ENCODE measurements at regions not wholly inside any gene's neighbourhood (a gene's known extent, or its start where the extent isn't known, plus 50 kb on each side); places are given as distances from the start of the nearest gene placed in this dataset.

DNA sequence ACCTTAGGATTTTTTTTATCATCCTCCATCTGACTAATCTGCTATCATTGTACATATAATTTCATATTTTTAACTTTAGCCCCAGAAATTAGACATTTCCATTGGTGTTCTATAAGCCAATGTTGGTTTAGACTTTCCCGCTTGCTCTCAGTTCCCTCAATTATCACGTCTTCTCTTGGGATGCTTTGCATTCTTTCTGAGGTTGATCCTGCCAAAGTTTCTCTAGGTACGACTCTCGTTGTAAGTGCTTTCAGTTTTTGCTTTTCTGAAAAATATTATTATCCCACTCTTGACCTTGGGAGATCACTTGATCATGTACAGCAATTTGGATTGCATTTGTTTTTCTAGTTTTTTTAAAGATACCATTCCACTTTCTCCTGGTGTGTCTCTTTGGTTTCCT lies 270.2 kb downstream of the IRS2 start:
- DNase-seq (ENCODE audit: low spot score): no peak

DNA sequence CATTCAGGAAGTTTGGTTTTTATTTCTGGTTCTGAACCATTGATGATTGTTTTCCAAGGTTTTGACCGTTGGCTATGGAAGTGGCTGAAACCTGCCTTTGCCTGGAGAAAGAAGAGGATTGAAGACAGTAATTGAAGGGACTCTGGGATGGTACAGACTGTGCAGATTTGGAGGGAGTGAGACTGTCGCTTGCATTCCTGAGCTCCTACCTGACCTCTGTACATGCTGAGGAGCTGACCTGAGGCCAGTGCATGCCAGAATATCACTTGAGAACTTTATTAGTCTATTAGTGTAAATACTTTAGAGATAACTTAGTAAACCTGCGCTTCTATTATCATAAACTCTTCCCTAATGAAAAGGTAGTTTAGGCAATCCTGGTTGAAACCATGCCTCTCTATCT lies 276.4 kb downstream of the IRS2 start:
- DNase-seq (ENCODE audit: low spot score): no peak

DNA sequence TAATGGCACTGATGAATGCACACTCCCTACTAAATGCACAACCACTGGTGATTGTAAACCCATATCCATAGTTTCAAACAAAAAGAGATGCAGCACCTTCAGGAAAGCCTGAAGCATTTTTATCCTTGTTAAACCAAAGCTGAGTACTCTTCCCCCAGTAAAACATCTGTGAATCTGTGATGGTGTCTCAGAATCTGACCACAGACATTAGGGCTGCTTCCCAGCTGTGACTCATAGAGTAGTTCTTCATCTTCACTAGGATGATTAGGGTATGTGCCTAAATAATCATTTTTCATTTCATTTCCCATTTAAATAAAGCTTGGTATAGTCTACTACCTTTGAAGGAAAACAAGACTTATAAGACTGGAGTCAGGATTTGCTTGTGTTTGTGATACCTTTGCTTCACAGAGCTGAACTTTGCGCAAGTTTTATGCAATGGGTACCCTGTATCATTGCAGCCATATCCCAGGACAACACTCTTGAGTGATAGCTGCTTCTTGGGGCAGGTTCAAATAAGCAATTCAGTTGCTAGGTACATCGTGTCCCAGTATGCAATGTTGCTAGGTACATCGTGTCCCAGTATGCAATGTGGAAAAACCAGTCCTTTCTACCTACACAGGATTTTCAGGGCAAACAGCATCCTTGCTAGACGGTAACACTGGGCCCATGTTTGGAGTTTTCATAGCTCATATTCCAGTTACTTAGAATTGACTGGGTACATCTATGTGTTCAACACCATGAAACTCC lies 277.1 kb downstream of the IRS2 start:
- DNase-seq (ENCODE audit: low spot score): no peak

DNA sequence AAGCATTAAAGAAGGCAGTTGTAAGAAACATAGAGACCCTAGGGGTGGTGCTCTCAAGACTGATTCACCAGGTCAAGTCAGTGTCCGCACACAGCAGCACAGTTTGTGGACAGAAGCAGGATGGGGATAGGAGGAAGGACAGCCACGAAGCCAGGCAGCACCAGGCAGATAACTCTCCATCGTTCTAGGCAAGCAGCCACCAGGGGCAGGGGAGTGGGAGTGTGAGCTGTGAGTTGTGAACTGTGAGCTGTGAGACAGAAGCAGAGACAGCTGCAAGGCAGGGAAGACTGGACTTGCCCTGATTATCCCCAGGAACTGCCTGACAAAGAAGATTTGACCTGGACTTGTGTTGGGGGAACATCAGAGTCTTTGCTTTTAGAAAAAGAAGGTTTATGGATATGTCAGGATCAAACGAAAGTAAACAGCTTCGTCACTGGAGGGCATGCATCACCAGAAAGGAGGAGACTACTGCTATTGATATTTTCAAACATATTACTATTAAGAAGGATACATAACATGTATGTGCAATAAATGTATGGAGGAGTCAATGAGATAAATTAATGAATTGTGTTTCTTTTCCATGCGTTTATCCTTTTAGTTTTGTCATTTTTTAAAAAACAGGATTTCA lies 286.1 kb downstream of the IRS2 start:
- no peak for DNase-seq (ENCODE audit: low spot score)

DNA sequence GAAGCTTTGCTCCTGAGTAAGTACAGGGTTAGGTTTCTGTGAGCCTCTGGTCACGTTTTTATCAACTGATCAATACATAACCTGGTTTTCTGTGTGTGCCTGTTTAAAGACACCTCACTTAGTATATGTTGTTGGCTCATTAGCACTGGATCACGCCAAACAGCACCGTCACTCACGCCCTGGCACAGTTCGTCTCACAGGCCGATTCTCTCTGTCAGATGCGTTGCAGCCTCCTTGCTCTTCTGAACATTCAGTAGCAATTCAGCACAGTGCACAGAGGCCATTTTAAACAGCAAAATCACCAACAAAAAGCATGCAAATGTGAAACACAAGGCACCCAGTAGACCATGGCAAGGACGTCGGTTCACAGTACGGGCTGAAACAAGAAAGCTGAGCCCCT lies 288.5 kb downstream of the IRS2 start:
- no peak for DNase-seq (ENCODE audit: low spot score)

DNA sequence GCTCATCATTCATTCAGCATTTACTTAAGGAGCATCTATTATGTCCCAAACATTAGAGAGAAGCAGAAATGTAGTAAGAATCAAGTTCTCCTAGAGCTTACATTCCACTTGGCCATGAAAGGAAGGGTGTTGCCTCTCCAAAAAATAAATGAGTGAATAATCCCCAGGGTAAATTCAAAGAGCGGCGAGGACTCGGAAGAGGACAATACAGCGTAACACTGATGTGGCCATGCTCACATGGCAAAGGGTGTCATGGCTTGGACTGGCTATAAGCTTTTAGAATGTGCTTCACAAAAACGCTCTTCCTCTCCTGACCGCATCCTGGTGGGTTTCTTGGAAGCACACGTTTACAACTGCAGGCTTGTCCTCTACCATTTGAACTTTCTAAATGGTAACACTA lies 290.2 kb downstream of the IRS2 start:
- DNase-seq (ENCODE audit: low spot score): no peak

DNA sequence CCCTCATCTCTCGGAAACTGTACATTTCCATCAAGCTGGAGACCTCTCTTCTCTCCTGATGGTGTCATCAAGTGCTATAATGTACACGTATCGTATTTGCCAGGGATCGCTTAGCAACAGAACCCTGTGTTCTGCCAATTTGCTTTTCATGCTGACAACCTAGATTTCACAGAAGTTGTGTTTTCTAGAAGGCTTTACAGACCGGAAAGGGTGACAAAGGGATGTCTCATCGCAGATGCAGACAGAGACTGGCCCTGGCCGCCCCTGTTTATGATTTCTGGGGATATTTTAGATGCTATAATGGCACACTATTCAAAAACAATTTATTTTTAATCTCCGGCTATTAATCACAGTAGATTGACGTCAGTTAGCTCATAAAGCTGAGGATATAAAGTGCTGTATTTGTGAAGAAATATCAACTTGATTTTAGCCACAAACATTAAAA lies 291.4 kb downstream of the IRS2 start:
- no peak for DNase-seq (ENCODE audit: low spot score)

DNA sequence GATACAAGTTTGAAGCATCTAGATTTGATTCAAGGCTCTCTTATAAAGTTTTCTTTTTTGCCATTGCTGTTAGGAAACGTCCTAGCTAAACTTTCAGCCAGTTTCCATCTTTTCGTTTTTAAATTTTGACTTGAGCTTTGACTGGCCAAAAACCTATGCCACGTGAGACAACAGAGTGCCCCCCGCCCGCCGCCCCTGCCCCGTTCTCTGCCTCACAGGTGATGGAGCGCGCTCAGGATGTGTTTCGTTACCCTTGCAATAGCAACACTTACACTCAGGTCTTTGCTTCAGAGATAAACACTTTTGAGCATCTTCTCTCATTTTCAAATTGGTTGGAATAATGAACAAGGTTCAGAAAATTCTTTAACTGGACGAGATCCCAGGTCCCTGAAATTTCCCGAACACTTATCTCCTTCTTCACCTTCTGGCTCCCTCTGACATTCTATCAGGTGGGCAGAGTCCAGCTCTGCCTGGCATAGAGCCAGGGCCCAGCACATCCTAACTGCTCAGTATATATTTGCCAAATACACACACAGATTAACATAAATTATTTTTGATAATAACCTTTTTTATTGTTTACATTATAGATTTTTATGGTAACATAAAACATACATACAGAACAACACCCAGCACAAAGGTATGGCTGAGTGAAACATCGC lies 301.1 kb downstream of the IRS2 start:
- no peak for DNase-seq (ENCODE audit: low spot score)

DNA sequence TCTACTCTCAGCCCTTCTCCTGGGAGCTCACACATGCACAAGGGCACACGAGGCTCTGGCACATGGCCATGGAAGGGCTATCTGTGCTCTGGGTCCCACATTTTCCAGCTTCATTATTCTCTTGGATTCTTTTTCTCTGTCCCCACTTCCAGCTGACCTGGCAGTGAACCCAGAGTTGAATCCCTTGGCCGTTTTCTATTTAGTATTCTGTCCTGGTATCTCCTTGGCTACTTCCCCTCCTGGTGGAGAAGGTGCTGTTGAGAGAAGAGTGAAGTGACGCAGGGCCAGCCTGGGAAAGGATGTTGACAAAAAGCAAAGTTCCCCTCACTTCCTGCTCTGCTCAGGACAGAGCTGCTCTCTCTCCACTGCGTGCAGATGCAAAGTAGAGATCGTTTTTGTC lies 303.1 kb downstream of the IRS2 start:
- DNase-seq (ENCODE audit: low spot score): no peak

DNA sequence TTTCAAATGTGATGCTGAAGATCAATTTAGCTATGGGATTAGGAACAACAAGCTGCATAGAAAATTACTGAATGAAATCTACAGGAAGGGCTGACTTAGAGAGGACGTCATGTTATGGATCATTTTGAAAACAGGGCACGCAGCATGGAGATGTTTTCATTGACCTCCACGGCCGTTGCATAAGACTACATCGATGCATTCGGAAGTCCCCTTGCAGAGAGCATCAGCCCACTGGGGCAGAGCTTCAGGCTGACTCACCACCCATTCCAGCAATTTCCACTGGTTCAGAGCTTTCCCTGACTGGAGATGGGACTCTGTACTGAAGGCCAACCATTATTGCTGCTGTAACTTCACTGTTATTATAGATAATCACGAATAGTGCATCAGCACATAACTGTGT lies 305.3 kb downstream of the IRS2 start:
- no peak for DNase-seq (ENCODE audit: low spot score)

DNA sequence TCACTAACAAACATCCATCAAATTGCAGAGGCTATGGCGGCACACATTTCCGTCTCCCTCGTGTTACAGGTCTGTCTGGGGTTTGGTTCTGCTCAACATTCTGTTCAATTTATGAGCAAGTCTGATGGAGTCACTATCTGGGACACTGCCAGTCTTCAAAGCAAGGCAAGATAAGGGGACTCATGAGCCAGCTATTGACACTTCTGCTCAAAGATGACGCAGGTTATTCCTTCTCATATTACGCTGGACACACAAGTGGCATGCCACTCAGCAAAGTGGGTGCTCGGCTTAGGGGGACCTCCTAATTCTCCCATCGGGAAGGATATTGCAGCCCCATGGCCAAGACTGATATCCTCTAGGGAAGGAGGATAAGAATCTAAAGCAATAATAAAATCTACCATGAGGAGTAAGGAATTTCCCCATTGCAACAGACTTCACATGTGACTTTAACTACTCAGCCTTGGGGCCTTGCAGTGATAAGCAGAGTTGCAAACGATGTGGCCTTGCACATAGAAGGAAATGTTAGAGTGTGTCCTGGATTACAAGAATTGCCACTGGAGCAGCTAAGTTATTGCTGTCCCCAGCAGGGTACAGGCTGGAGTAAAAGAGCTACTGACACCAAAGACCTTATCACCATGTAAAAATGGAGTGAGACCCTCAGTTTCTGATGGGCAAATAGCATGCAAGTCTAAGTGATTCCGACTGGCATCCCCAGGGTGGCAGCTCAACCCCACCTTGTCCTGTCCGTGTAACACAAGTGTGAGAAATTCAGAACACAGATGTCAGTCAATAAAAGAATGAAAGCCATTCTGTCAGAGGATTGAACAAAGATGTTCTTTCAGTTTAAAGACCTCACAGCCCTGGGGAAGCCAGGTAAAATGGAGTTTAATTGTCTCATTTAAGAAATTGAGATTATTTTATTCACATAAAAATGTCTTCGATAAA lies 306.1 kb downstream of the IRS2 start:
- no peak for DNase-seq (ENCODE audit: low spot score)

DNA sequence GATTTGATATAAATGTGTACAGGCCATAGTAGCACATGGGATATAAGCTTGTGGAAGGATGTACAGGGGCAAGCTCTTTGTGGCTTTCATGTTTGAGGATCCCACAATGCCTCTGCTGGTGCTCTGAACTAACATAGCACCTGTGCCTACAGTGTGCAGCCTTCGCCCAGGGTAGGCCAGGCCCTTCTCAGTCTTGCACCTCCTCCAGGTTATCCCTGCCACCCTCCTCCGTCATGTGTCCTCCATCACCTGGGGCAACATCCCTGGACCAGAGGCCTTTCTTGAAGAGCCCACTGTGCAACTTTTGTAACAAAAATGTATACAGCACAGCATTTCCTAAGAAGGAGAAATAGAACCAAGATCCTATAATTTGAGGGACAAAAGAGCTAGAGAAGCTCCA lies 306.8 kb downstream of the IRS2 start:
- no peak for DNase-seq (ENCODE audit: low spot score)

DNA sequence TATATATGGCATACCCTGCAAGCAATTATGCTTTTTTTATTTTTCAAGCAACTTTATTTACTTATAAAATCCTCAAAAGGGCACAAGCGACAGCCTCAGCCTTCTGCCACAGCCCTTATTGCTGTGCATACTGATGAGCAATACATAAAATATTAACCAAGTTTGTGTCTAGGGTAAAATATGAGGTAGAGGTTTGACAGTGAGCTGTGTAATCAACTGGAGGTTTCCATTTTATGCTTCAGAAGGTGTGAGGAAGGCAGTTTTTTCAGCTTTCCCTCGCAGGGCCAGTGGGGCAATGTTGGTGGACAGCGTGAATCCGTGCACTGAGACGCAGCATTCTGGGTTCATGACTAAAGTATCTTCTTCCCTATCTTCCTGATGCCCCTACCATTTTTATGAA lies 310.4 kb downstream of the IRS2 start:
- no peak for DNase-seq (ENCODE audit: low spot score)

DNA sequence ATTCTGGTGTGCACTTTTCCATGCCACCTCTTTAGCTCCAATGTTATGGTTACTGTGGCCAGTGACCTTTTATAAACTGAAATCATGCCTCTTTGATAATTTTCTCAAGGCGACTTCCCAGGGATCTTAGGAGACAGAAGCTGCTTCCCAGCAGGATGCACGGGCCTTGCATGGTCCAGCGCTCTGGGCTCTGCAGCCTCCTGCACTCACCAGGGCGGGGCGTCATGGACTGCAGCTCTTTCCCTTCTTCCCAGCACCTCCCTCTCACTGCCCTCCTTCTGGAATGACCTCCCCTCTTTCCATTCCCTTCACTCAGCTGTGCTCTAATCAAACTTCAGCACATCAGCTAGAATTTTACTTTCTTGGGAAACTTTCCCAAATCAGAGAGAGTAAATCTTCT lies 318.3 kb downstream of the IRS2 start:
- no peak for DNase-seq (ENCODE audit: low spot score)

DNA sequence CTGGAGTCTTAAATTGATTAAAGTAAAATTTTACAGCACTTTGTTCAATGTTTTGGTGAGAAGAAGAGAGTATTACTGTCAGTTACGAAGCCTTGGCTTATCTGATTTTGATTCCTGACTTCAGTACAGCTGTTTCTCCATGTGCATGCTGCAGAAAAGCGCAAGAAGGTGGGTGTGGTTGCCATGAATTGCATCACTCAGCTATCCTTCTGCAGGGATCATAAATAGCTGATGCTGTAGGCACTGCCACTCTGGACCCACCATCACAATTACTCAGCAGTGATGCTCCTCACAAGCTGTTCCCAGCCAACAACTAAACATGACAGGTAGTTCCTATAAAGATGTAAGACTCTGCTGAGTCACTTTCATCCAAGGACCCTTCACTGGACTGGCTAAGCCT lies 321.2 kb downstream of the IRS2 start:
- DNase-seq (ENCODE audit: low spot score): no peak

DNA sequence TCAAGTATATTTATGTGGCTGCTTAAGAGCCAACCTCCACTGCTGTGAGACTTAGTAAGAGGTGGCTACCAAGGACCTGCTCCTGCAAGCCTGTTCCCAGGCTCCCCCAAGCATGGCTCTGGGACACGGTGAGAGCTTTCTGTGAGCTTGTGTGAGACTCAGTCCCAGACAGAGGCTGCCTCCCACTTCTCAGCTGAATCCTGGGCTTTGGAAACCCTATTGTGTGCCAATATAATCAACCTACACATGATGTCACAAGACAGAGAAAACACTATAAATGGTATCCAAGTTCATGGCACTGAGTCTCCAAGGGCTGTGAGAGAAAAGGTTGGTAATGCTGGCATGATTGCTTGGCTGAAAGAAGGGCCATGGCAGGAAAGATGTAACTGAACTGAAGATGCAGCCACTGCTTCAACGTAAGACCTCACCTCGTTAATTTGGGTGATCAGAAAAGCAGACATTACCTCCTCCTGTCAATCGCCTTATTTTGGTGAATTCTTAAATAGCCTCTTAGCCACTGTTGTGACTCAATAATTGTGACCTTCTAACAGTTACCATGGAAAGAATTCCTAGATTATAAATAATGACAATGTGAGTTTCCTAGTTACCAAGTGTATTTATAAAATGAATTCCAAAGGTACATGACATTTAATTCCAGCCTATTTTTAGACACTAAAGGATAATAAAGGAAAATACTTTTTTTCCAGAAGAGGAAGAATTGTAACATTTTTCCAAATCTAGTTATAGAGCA lies 332.0 kb downstream of the IRS2 start:
- DNase-seq (ENCODE audit: low spot score): no peak

DNA sequence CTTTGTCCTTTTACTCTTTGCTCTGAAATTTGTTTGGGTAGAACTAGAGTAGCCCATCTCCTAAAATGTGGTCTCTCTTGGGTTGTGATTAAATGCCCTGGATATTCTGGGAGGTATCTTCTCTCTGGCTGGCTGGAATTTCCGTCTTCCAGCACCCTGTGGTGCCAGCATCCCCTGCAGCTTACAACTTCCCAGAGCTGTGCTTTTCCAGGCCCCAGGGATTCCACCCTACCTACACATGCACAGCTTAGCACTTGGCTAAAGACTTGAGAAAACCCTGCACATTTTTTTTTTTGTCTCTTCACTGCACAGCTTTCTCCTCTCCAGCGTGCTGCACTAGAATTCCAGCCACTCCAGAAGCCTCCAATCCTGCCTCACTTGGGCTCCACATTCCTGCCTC lies 334.7 kb downstream of the IRS2 start:
- DNase-seq (ENCODE audit: low spot score): no peak

DNA sequence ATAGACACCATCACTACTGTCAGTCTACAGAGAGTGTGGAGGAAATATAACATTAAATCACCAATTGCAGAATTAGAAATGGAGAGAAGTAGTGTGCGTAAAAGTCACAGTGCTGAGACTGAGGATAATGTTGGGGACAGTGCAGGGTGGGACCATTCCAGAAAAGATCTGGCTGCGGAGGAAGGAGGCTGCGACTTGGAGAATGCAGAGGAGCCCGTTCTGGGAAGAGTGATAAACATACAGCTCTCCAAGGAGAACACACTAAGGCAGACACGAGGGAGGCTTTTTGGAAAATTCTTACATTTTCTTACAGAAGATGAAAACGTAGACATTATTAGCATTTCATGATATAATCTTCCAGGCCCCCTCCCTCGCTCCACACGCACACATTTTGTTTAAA lies 337.8 kb downstream of the IRS2 start:
- no peak for DNase-seq (ENCODE audit: low spot score)

DNA sequence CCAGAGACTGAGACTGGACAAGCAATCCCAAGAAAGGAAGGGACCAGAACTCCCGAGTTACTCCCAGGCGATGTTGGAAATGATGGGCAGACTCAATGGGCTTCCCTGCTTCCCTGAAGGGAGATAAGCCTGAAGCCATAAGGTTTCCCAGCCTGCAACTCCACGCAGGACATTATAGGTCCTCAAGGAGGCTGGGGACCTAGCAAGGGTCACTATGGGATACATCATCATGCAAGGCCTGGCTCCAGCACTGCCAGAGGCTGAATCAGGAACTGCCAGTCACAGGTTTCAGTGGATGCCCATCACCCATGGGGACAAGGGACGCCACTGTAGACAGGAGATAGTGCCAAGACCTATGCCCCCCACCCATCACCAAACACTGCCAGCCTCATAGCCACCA lies 338.7 kb downstream of the IRS2 start:
- DNase-seq (ENCODE audit: low spot score): no peak

DNA sequence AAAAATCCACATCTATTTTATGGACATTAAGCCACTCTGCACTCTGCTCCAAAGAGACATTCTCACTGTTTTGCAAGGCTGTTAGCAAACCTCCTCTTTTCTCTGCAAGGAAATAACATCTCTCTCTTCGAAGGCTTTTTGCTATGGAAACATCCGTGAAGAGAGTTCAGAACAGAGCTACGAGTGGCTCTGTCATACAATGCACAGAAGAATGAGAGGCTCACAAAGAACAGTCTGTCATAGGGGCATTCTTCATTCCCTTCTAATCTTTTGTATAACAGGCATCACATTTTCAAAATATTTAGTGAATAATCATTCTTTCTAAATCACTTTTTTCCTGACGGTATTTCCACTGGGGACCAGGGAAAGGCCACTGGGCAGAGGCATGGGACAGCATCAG lies 346.1 kb downstream of the IRS2 start:
- DNase-seq (ENCODE audit: low spot score): no peak

DNA sequence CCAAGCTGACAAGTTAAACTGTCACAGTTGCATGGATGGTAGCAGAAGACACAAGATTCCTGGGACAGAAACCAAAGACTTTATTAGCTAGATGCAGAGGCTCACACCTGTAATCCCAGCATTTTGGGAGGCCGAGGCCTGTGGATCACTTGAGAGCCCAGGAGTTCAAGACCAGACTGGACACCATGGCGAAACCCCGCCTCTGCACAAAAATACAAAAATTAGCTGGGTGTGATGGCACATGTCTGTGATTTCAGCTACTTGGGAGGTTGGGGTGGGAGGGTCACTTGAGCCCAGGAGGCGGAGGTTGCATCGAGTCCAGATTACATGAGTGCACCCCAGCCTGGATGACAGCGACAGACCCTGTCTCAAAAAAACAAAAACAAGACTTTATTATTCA lies 346.6 kb downstream of the IRS2 start:
- DNase-seq (ENCODE audit: low spot score): no peak

DNA sequence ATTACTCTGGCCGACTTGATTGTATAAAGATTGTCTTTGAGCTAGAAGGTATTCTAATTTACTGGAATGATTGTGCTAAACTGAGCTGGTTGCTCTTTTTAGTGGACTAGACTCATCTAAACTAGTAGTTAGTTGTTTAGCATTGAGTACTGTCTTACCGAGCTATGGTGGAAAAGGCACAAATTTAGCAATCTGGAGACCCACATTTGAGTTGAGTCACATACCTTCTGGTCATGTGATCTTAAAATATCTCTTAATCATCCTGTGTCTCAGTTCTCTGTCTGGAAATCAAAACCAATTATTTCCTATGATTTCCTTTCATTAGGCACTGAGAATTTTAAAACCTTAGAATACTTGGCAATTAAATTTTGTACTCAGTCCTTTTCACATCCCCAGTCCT lies 349.5 kb downstream of the IRS2 start:
- DNase-seq (ENCODE audit: low spot score): no peak
